Non-pigmented ciliary epithelial cell (primary cell): ENCODE measurements at regions not wholly inside any gene's neighbourhood (a gene's known extent, or its start where the extent isn't known, plus 50 kb on each side); places are given as distances from the start of the nearest gene placed in this dataset.
"Not testable (repeated sequence)": the region's sequence is repeated elsewhere in the genome, so short reads cannot be mapped to it uniquely, and the experiment has no call there.

Experiments
- DNase-seq: peaks from one replicate; pipeline ENCODE4 v3.0.0-alpha.2; 2010; ENCODE audit warnings: low read depth

GRCh38 chr5:60517094-60517694, 182.8 kb downstream of the DEPDC1B start:
- DNase-seq = no peak

GRCh38 chr5:60516688-60517087, 183.3 kb downstream of the DEPDC1B start:
- no peak for DNase-seq

GRCh38 chr5:60514152-60514551, 185.8 kb downstream of the DEPDC1B start:
- DNase-seq = no peak

- DNase-seq = no peak
Observed at GRCh38 chr5:60512117-60512516, 187.8 kb downstream of the DEPDC1B start.

- no peak for DNase-seq
Observed at GRCh38 chr5:60510663-60511062, 189.3 kb downstream of the DEPDC1B start.

- DNase-seq = no peak
Observed at GRCh38 chr5:60510049-60510448, 189.9 kb downstream of the DEPDC1B start.

GRCh38 chr5:60509519-60509918, 190.4 kb downstream of the DEPDC1B start:
- no peak for DNase-seq

GRCh38 chr5:60507687-60508086, 192.3 kb downstream of the DEPDC1B start:
- peak; percentile 45 for DNase-seq

GRCh38 chr5:60505373-60506171, 194.4 kb downstream of the DEPDC1B start:
- DNase-seq = no peak

GRCh38 chr5:60504342-60504741, 195.6 kb downstream of the DEPDC1B start:
- no peak for DNase-seq

- DNase-seq = no peak
Observed at GRCh38 chr5:60503771-60504170, 196.2 kb downstream of the DEPDC1B start.

GRCh38 chr5:60497706-60498500, 202.1 kb downstream of the DEPDC1B start:
- DNase-seq = peak; percentile 46

- DNase-seq = no peak
Observed at GRCh38 chr5:60495644-60496520, 204.1 kb downstream of the DEPDC1B start.

GRCh38 chr5:60494635-60495034, 205.3 kb downstream of the DEPDC1B start:
- DNase-seq = no peak

- no peak for DNase-seq
Observed at GRCh38 chr5:60494144-60494543, 205.8 kb downstream of the DEPDC1B start.

- DNase-seq = no peak
Observed at GRCh38 chr5:60493372-60493771, 206.6 kb downstream of the DEPDC1B start.

GRCh38 chr5:60492958-60493357, 207.0 kb downstream of the DEPDC1B start:
- DNase-seq = no peak

- not testable (repeated sequence) for DNase-seq
Observed at GRCh38 chr5:60492358-60492757, 207.6 kb downstream of the DEPDC1B start.

GRCh38 chr5:60490597-60491166, 209.3 kb downstream of the DEPDC1B start:
- no peak for DNase-seq

GRCh38 chr5:60489856-60490255, 210.1 kb downstream of the DEPDC1B start:
- DNase-seq = no peak

- DNase-seq = no peak
Observed at GRCh38 chr5:60489377-60489776, 210.6 kb downstream of the DEPDC1B start.
